ENCODE measurements at regions not wholly inside any gene's neighbourhood (a gene's known extent, or its start where the extent isn't known, plus 50 kb on each side); places are given as distances from the start of the nearest gene placed in this dataset.

GRCh38 chr12:84585776-84586395, 326.7 kb downstream of the SLC6A15 start (continued):
- no peak for TF ChIP-seq ZFP37 (tag by site-specific recombination; IDR thresholded peaks at IDR 0.05)
- TF ChIP-seq GLIS2 (tag by site-specific recombination; IDR thresholded peaks at IDR 0.05): no peak

GRCh38 chr12:84572196-84572595, 340.4 kb downstream of the SLC6A15 start:
- no peak overlapping the region for H3K27ac ChIP-seq (ENCODE audit: extremely low read depth, low read depth, low read length)
- CTCF ChIA-PET: no interaction called here
- H3K36me3 ChIP-seq (ENCODE audit: control insufficient read depth in 2 of 2, insufficient read depth in 1 of 2, low read length in 2 of 2): no peaks in the 10 kb centered on the region
- no peak for TF ChIP-seq GFI1B (tag by site-specific recombination; IDR thresholded peaks at IDR 0.05)
- no peak for TF ChIP-seq ZNF302 (tag by site-specific recombination; IDR thresholded peaks at IDR 0.05; ENCODE audit: low read depth)
- no peak for TF ChIP-seq BCL6B (tag by site-specific recombination; IDR thresholded peaks at IDR 0.05)
- TF ChIP-seq ZNF529 (tag by site-specific recombination; IDR thresholded peaks at IDR 0.05; ENCODE audit: insufficient replicate concordance): no peak
- TF ChIP-seq ZNF514 (tag by site-specific recombination; IDR thresholded peaks at IDR 0.05): no peak
- no peak for TF ChIP-seq ZBTB49 (tag by site-specific recombination; IDR thresholded peaks at IDR 0.05; ENCODE audit: low read depth)
- no peak for TF ChIP-seq ZNF223 (tag by site-specific recombination; IDR thresholded peaks at IDR 0.05)
- no peak for TF ChIP-seq ZNF561 (tag by site-specific recombination; IDR thresholded peaks at IDR 0.05; ENCODE audit: borderline replicate concordance)
- no peak for TF ChIP-seq ZNF510 (tag by site-specific recombination; IDR thresholded peaks at IDR 0.05; ENCODE audit: insufficient replicate concordance)
- no peak for TF ChIP-seq ZBTB8A (tag by site-specific recombination; IDR thresholded peaks at IDR 0.05)
- no peak for TF ChIP-seq ZNF280C (tag by site-specific recombination; IDR thresholded peaks at IDR 0.05)
- no peak for TF ChIP-seq SCRT2 (tag by site-specific recombination; IDR thresholded peaks at IDR 0.05)
- TF ChIP-seq TSHZ1 (tag by site-specific recombination; IDR thresholded peaks at IDR 0.05; ENCODE audit: borderline replicate concordance): no peak
- TF ChIP-seq BCL11A (tag by site-specific recombination; IDR thresholded peaks at IDR 0.05; ENCODE audit: low read depth): no peak
- no peak for TF ChIP-seq SP2 (tag by site-specific recombination; IDR thresholded peaks at IDR 0.05)
- TF ChIP-seq ZNF837 (tag by site-specific recombination; IDR thresholded peaks at IDR 0.05): no peak
- TF ChIP-seq PATZ1 (tag by site-specific recombination; IDR thresholded peaks at IDR 0.05): no peak
- POLR2A ChIA-PET: no interaction called here
- no peaks in the 10 kb centered on the region for H3K9me3 ChIP-seq (ENCODE audit: control insufficient read depth, insufficient read depth, low read depth, low read length)
- H3K4me3 ChIP-seq (ENCODE audit: low read depth, low read length): no peak overlapping the region
- no peaks in the 10 kb centered on the region for H3K4me1 ChIP-seq (ENCODE audit: control insufficient read depth, insufficient read depth, low read length)
